ENCODE measurements at regions not wholly inside any gene's neighbourhood (a gene's known extent, or its start where the extent isn't known, plus 50 kb on each side); places are given as distances from the start of the nearest gene placed in this dataset.
"Not testable (repeated sequence)": the region's sequence is repeated elsewhere in the genome, so short reads cannot be mapped to it uniquely, and the experiment has no call there.

- POLR2A ChIA-PET; DNase-seq; H3K27ac Mint-ChIP-seq; H3K36me3 Mint-ChIP-seq (ENCODE audit: low read depth); H3K27me3 Mint-ChIP-seq; H3K4me1 Mint-ChIP-seq; H3K4me3 Mint-ChIP-seq; CTCF ChIA-PET; H3K9me3 Mint-ChIP-seq: not testable (repeated sequence)
Observed at GRCh38 chr15:21001950-21002349, 135.8 kb upstream of the POTEB2 start.

GRCh38 chr15:20991691-20992090 lies 125.6 kb upstream of the POTEB2 start:
- not testable (repeated sequence) for H3K4me3 Mint-ChIP-seq, H3K4me1 Mint-ChIP-seq, H3K27ac Mint-ChIP-seq

DNA sequence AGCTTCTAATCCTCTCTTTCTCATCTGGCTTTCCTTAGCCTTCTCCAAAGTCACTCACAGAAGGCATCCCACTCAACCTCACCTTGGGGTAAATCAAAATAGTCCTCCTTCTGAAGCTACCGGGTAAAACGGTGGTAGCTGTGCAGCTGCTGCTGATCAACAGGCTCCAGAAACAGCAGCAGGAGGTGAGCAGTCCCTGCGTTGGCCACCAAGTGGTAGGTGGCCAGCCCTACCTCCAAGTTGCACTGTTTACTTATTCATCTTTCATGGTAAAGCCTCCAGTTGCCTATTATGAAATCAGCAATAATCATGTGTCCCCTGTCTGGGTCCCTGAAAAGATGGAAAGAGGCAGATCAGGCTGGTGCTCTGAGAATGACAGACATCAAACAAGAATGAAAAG lies 125.1 kb upstream of the POTEB2 start:
- H3K36me3 Mint-ChIP-seq (ENCODE audit: low read depth); H3K9me3 Mint-ChIP-seq; H3K4me3 Mint-ChIP-seq; H3K4me1 Mint-ChIP-seq; DNase-seq; POLR2A ChIA-PET; H3K27ac Mint-ChIP-seq; H3K27me3 Mint-ChIP-seq; CTCF ChIA-PET: not testable (repeated sequence)

More at GRCh38 chr15:20991691-20992090, 125.6 kb upstream of the POTEB2 start:
- DNase-seq; H3K9me3 Mint-ChIP-seq; POLR2A ChIA-PET; H3K27me3 Mint-ChIP-seq; CTCF ChIA-PET; H3K36me3 Mint-ChIP-seq (ENCODE audit: low read depth): not testable (repeated sequence)

GRCh38 chr15:20986775-20987174 lies 120.7 kb upstream of the POTEB2 start:
- H3K4me1 Mint-ChIP-seq; DNase-seq; CTCF ChIA-PET; H3K4me3 Mint-ChIP-seq; H3K27ac Mint-ChIP-seq; POLR2A ChIA-PET; H3K27me3 Mint-ChIP-seq; H3K9me3 Mint-ChIP-seq; H3K36me3 Mint-ChIP-seq (ENCODE audit: low read depth): not testable (repeated sequence)

- H3K9me3 Mint-ChIP-seq; DNase-seq; H3K27ac Mint-ChIP-seq; H3K4me1 Mint-ChIP-seq; H3K36me3 Mint-ChIP-seq (ENCODE audit: low read depth); POLR2A ChIA-PET; CTCF ChIA-PET; H3K4me3 Mint-ChIP-seq; H3K27me3 Mint-ChIP-seq: not testable (repeated sequence)
Observed at GRCh38 chr15:20978057-20978456, 111.9 kb upstream of the POTEB2 start.

DNA sequence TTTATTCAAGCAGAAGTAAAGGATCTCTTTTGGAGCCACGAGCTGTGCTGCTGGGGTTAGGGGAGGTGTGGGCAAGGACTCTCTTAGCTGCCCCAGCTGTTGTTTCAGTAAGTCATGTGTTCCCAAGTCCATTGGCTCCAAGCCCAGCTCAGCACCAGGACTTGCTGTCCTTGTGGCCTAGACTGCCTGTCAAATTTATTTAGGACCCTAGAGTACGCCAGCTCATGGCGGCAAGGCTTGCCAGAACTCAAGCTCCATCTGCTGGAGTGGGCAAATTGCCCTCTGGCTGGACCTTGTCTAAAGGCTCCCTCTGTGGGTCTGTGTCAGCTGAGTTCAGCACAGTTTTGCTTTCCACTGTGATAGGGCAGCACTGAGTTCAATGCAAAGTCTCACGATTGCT lies 106.6 kb upstream of the POTEB2 start:
- H3K36me3 Mint-ChIP-seq (ENCODE audit: low read depth); H3K27ac Mint-ChIP-seq; POLR2A ChIA-PET; H3K4me3 Mint-ChIP-seq; H3K9me3 Mint-ChIP-seq; DNase-seq; H3K4me1 Mint-ChIP-seq; H3K27me3 Mint-ChIP-seq; CTCF ChIA-PET: not testable (repeated sequence)

DNA sequence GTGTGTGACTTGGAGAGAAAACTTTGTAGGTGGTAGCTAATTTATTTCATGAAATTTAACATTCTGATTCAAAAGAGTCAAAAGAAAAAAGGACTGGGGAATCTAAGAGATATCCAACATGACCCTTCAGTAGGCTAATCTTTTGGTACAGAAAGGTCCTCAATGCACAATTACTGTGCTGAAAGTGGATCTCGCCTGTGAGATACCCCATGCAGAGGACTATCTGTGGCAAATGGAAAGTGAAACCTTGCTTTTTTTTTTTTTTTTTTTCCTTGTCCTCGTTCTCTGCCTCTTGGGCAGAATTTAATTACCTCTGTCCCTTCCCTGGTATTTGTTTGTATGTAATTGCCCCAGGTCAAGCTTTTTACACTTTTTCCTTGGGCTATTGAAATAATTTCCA lies 93.2 kb upstream of the POTEB2 start:
- CTCF ChIA-PET; H3K27me3 Mint-ChIP-seq; H3K4me1 Mint-ChIP-seq; POLR2A ChIA-PET; H3K9me3 Mint-ChIP-seq; H3K36me3 Mint-ChIP-seq (ENCODE audit: low read depth); H3K27ac Mint-ChIP-seq; DNase-seq; H3K4me3 Mint-ChIP-seq: not testable (repeated sequence)

GRCh38 chr15:20929322-20929721 lies 63.2 kb upstream of the POTEB2 start:
- H3K9me3 Mint-ChIP-seq; H3K27ac Mint-ChIP-seq; H3K36me3 Mint-ChIP-seq (ENCODE audit: low read depth); H3K27me3 Mint-ChIP-seq; DNase-seq; H3K4me3 Mint-ChIP-seq; H3K4me1 Mint-ChIP-seq; POLR2A ChIA-PET; CTCF ChIA-PET: not testable (repeated sequence)

Measured in activated CD4-positive, alpha-beta memory T cell treated with anti-CD3 and anti-CD28 coated beads, Interleukin-2, amount 10 ng/mL, durations not matched to agents 7 days and 5 days (primary cell).